Thymus (tissue), 11 donors: ENCODE measurements at regions not wholly inside any gene's neighbourhood (a gene's known extent, or its start where the extent isn't known, plus 50 kb on each side); places are given as distances from the start of the nearest gene placed in this dataset.

Experiments
- DNase-seq, 9 donors: peaks; one replicate each; pipeline ENCODE4 v3.0.0-alpha.2; 2013; ENCODE audit warnings: low spot score in 9 of 9, low read depth in 6 of 9, missing footprints in 1 of 9
- H3K27ac ChIP-seq, 2 donors: one replicate each; pipeline ENCODE4 v1.5.1; 2013; ENCODE audit warnings: control low read depth in 1 of 2, low read depth in 1 of 2, low read length in 1 of 2, mild to moderate bottlenecking in 1 of 2, moderate library complexity in 1 of 2
- H3K27me3 ChIP-seq, 2 donors: one replicate each; pipeline ENCODE4 v1.5.1; 2013; ENCODE audit warnings: low read length in 1 of 2; ENCODE audit not compliant: control insufficient read depth in 2 of 2, insufficient read depth in 1 of 2
- H3K36me3 ChIP-seq, 2 donors: one replicate each; pipeline ENCODE4 v1.5.1; 2013; ENCODE audit warnings: low read length in 1 of 2, mild to moderate bottlenecking in 1 of 2, moderate library complexity in 1 of 2; ENCODE audit not compliant: control insufficient read depth in 2 of 2, insufficient read depth in 2 of 2
- H3K4me1 ChIP-seq, 2 donors: one replicate each; pipeline ENCODE4 v1.5.1; 2013; ENCODE audit warnings: low read length in 2 of 2; ENCODE audit not compliant: control insufficient read depth in 2 of 2, insufficient read depth in 2 of 2
- H3K4me3 ChIP-seq, 2 donors: one replicate each; pipeline ENCODE4 v1.5.1; 2013; ENCODE audit warnings: low read length in 2 of 2, control low read depth in 1 of 2, mild to moderate bottlenecking in 1 of 2
- H3K9me3 ChIP-seq, 2 donors: one replicate each; pipeline ENCODE4 v1.5.1; 2013; ENCODE audit warnings: low read length in 1 of 2, mild to moderate bottlenecking in 1 of 2; ENCODE audit not compliant: control insufficient read depth in 2 of 2, insufficient read depth in 1 of 2
- WGBS: extraction: QIAGEN DNeasy Blood & Tissue Kit; methylation state at CpG from one replicate; pipeline ENCODE4 v1.1.7; 2013; 5-methylcytosine and 5-hydroxymethylcytosine counted together
- donor health status: healthy.

- Histone ChIP-seq H3K27ac (no peak overlapping the region), H3K36me3 (no peaks in the 10 kb centered on the region), H3K27me3 (no peaks in the 10 kb centered on the region), H3K4me1 (no peaks in the 10 kb centered on the region), H3K9me3 (peaks cover 8 to 79% of the 10 kb centered on the region in 2 donors), H3K4me3 (no peak overlapping the region)
- DNase-seq: no peak
- WGBS: 72% methylated on average over 5 of the region's 5 CpGs
These were observed 202.5 kb downstream of the UBE3A start for GRCh38 chr15:25236143-25236860.

GRCh38 chr15:25236861-25237155 is 202.0 kb downstream of the UBE3A start:
- DNase-seq: no peak
- Histone ChIP-seq H3K27ac (no peak overlapping the region), H3K36me3 (no peaks in the 10 kb centered on the region), H3K4me3 (no peak overlapping the region), H3K9me3 (peaks cover 8 to 77% of the 10 kb centered on the region in 2 donors), H3K4me1 (no peaks in the 10 kb centered on the region), H3K27me3 (no peaks in the 10 kb centered on the region)
- WGBS: 85% methylated on average over 3 of the region's 3 CpGs

- WGBS: 80% methylated on average over 14 of the region's 14 CpGs
- Histone ChIP-seq H3K4me3 (no peak overlapping the region), H3K36me3 (no peaks in the 10 kb centered on the region), H3K4me1 (no peaks in the 10 kb centered on the region), H3K27me3 (no peaks in the 10 kb centered on the region), H3K27ac (no peak overlapping the region), H3K9me3 (peaks cover 10 to 76% of the 10 kb centered on the region in 2 donors)
- no peak for DNase-seq
These were observed 201.4 kb downstream of the UBE3A start for GRCh38 chr15:25237291-25237978.

GRCh38 chr15:25238126-25238525 is 200.7 kb downstream of the UBE3A start:
- Histone ChIP-seq H3K9me3 (peaks cover 12 to 76% of the 10 kb centered on the region in 2 donors), H3K36me3 (no peaks in the 10 kb centered on the region), H3K4me1 (no peaks in the 10 kb centered on the region), H3K4me3 (no peak overlapping the region), H3K27ac (no peak overlapping the region), H3K27me3 (no peaks in the 10 kb centered on the region)
- WGBS: 93% methylated on average over 11 of the region's 11 CpGs
- no peak for DNase-seq

- H3K27ac ChIP-seq: no peak overlapping the region
- DNase-seq: no peak
- H3K4me3 ChIP-seq: no peak overlapping the region
- no peaks in the 10 kb centered on the region for H3K36me3 ChIP-seq
- H3K9me3 ChIP-seq: peaks cover 12 to 74% of the 10 kb centered on the region in 2 donors
- WGBS: 93% methylated on average over 8 of the region's 8 CpGs
- H3K4me1 ChIP-seq: no peaks in the 10 kb centered on the region
- no peaks in the 10 kb centered on the region for H3K27me3 ChIP-seq
These were observed 199.9 kb downstream of the UBE3A start for GRCh38 chr15:25238716-25239470.

GRCh38 chr15:25239471-25240345 is 199.1 kb downstream of the UBE3A start:
- Histone ChIP-seq H3K27ac (no peak overlapping the region), H3K27me3 (no peaks in the 10 kb centered on the region), H3K9me3 (peaks cover 12 to 69% of the 10 kb centered on the region in 2 donors), H3K4me3 (no peak overlapping the region), H3K36me3 (no peaks in the 10 kb centered on the region), H3K4me1 (no peaks in the 10 kb centered on the region)
- DNase-seq: no peak
- 84% methylated on average over 9 of the region's 9 CpGs for WGBS

- H3K27ac ChIP-seq: no peak overlapping the region
- WGBS: 85% methylated on average over 13 of the region's 13 CpGs
- H3K9me3 ChIP-seq: peaks cover 15 to 70% of the 10 kb centered on the region in 2 donors
- H3K27me3 ChIP-seq: no peaks in the 10 kb centered on the region
- no peaks in the 10 kb centered on the region for H3K36me3 ChIP-seq
- no peak for DNase-seq
- no peaks in the 10 kb centered on the region for H3K4me1 ChIP-seq
- H3K4me3 ChIP-seq: no peak overlapping the region
These were observed 198.3 kb downstream of the UBE3A start for GRCh38 chr15:25240461-25241021.

- no peak overlapping the region for H3K27ac ChIP-seq
- H3K4me1 ChIP-seq: no peaks in the 10 kb centered on the region
- no peaks in the 10 kb centered on the region for H3K27me3 ChIP-seq
- no peak for DNase-seq
- H3K9me3 ChIP-seq: peaks cover 17 to 76% of the 10 kb centered on the region in 2 donors
- 87% methylated on average over 12 of the region's 12 CpGs for WGBS
- H3K4me3 ChIP-seq: no peak overlapping the region
- H3K36me3 ChIP-seq: no peaks in the 10 kb centered on the region
These were observed 197.5 kb downstream of the UBE3A start for GRCh38 chr15:25241241-25241801.
